Chondrocyte (in vitro differentiated cells): ENCODE measurements at regions not wholly inside any gene's neighbourhood (a gene's known extent, or its start where the extent isn't known, plus 50 kb on each side); places are given as distances from the start of the nearest gene placed in this dataset.
A peak's percentile ranks its signal among the peaks of the same experiment; 100 is the strongest.

Source experiments
- DNase-seq: peaks from one replicate; pipeline ENCODE4 v3.0.0; 2021; ENCODE audit warnings: mixed read lengths, low spot score
- H3K27ac Mint-ChIP-seq: one replicate; pipeline ENCODE4 v1.8.0; 2021; ENCODE audit warnings: mild to moderate bottlenecking, moderate library complexity, mixed read lengths; ENCODE audit not compliant: unreplicated experiment
- H3K27me3 Mint-ChIP-seq: 2 replicates; pipeline ENCODE4 v1.8.0; 2021; ENCODE audit warnings: low read depth, mixed read lengths
- H3K36me3 Mint-ChIP-seq: 2 replicates; pipeline ENCODE4 v1.8.0; 2021; ENCODE audit warnings: low read depth, mixed read lengths
- H3K4me1 Mint-ChIP-seq: 2 replicates; pipeline ENCODE4 v1.8.0; 2021; ENCODE audit warnings: low read depth, mild to moderate bottlenecking, mixed read lengths
- H3K4me3 Mint-ChIP-seq: one replicate; pipeline ENCODE4 v1.8.0; 2021; ENCODE audit warnings: mild to moderate bottlenecking, moderate library complexity, mixed read lengths; ENCODE audit not compliant: unreplicated experiment
- H3K9me3 Mint-ChIP-seq: 2 replicates; pipeline ENCODE4 v1.8.0; 2021; ENCODE audit warnings: low read depth, mixed read lengths
- TF ChIP-seq, protein P1 (sequence below): fragments of 200-600 bp; sonication (generic); IDR thresholded peaks from 2 replicates; pipeline ENCODE4 v1.5.0; 2021; ENCODE audit warnings: antibody characterized with exemption, mild to moderate bottlenecking, moderate library complexity

DNA sequence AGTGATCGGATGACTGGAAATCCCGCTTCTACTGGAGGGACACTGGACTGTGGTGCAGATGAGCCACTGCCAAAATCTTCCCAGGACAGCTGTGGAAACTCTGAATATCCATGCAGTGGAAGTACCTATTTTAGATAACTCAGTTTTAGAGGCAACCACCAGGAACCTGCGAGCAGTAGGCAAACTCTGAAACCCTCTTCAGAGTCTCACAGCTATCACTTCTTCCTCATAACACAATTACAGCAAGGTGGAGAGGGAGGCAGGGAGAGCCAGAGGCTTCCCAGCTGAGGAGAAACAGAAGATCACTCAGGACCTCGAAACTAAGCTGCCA, 322.8 kb upstream of the NT5E start:
- no peak for DNase-seq
- Mint-ChIP-seq H3K27ac (no peak overlapping the region), H3K36me3 (no peaks in the 10 kb centered on the region), H3K4me3 (no peak overlapping the region), H3K4me1 (peaks cover 27% of the 10 kb centered on the region), H3K27me3 (peaks cover 19% of the 10 kb centered on the region), H3K9me3 (no peaks in the 10 kb centered on the region)
- TF ChIP-seq, protein P1, sequence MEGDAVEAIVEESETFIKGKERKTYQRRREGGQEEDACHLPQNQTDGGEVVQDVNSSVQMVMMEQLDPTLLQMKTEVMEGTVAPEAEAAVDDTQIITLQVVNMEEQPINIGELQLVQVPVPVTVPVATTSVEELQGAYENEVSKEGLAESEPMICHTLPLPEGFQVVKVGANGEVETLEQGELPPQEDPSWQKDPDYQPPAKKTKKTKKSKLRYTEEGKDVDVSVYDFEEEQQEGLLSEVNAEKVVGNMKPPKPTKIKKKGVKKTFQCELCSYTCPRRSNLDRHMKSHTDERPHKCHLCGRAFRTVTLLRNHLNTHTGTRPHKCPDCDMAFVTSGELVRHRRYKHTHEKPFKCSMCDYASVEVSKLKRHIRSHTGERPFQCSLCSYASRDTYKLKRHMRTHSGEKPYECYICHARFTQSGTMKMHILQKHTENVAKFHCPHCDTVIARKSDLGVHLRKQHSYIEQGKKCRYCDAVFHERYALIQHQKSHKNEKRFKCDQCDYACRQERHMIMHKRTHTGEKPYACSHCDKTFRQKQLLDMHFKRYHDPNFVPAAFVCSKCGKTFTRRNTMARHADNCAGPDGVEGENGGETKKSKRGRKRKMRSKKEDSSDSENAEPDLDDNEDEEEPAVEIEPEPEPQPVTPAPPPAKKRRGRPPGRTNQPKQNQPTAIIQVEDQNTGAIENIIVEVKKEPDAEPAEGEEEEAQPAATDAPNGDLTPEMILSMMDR = no peak

DNA sequence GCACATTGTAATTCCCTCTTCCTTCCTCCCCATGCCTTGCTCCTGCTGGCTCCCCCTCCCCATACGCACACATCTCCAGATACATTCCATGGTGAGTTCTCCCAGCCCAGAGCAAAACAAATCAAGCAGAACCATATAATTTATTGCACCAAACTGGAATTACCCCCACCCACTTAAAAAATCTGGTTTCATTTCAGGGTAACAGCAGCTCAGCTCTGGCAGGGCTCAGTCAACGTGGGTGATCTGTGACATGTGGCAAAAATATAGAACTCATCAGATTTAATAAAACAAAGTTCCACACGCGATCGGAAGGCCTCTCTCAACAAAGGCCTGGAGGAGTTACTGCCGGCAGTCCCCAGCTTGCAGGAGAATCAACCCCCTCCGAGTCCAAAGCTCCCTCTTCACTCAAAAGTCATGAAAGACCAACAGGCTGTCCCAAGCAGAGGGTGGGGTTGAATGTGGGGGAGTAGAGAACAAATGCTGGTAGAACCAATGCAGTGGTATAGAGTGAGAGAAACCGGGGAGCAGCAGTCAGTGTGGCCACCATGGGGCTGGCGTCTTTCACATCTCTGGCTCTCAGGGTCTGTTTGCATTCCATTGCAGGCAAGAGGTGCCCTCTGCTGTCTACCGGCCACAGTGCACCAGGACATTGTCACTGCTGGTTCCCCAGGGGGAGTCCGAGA, 323.3 kb upstream of the NT5E start:
- H3K27ac Mint-ChIP-seq = no peak overlapping the region
- DNase-seq = no peak
- H3K27me3 Mint-ChIP-seq = peaks cover 22% of the 10 kb centered on the region
- no peak overlapping the region for H3K4me3 Mint-ChIP-seq
- H3K4me1 Mint-ChIP-seq = peaks cover 27% of the 10 kb centered on the region
- TF ChIP-seq, protein P1 = peak; percentile 61
- H3K9me3 Mint-ChIP-seq = no peaks in the 10 kb centered on the region
- H3K36me3 Mint-ChIP-seq = no peaks in the 10 kb centered on the region

DNA sequence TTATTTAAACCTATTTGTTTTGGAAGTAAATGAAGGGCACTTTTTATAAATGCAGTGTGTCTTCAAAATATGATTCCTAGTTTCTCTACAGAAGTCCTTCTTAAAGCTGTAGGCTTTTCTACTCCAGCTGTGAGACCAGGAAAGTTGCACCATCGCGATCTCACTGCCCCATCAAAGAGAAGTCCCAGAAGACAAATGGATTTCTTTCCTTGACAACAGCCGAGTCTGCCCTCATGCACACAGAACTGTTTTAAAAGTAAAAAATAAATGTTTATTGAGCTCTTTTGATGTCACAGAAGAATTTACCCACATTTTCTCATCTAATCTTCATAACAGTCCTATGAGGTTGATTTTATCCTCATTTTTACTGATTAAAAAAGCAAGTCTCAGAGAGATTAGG, 324.4 kb upstream of the NT5E start:
- no peaks in the 10 kb centered on the region for H3K9me3 Mint-ChIP-seq
- H3K4me1 Mint-ChIP-seq = peaks cover 27% of the 10 kb centered on the region
- H3K4me3 Mint-ChIP-seq = no peak overlapping the region
- peaks cover 22% of the 10 kb centered on the region for H3K27me3 Mint-ChIP-seq
- DNase-seq = no peak
- TF ChIP-seq, protein P1 = no peak
- peak overlapping the region; percentile 84 for H3K27ac Mint-ChIP-seq
- no peaks in the 10 kb centered on the region for H3K36me3 Mint-ChIP-seq

DNA sequence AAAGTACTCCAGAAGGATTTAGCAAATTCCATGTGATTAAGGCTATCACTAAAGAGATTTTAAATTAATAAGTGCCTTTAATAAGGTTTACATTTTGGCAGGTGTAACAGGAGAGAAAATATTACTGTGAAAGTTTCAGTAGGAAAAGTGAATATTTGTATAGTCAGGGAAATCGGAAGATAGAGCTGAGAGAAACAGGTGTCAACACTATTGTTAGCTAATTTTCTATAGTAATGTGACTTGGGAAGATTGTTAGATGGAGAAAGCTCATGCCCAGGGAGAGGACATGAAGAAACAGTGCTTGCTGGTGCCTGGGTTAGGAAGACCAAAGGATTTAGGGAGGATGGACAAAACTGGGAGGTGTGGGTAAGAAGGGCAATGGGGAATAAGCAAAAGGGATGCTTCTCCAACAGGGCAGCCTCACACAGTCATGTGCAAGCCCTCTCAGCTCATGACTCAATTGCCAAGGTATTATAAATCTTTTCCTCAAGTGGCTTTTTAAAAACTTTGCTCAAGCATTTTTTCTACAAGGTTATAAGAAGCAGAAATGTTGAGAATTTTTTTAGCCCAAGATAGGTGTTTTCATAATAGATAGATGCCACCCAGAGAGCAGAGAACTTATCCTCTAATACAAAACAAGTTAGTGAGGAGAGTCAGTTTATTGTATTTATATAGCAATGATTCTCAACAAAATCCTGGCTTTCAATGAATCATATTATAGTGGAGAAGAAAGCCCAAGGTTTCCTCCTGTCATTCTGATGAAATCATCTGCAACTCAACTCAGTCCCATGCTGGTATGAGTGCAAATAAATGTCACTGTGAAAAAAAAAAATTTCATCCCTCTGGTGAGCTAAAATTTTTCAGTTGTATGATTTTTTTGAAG, 325.2 kb upstream of the NT5E start:
- Mint-ChIP-seq H3K27me3 (peaks cover 26% of the 10 kb centered on the region), H3K9me3 (no peaks in the 10 kb centered on the region), H3K4me1 (peaks cover 27% of the 10 kb centered on the region), H3K27ac (peak overlapping the region; percentile 84), H3K36me3 (no peaks in the 10 kb centered on the region), H3K4me3 (no peak overlapping the region)
- TF ChIP-seq, protein P1 = no peak
- DNase-seq = no peak

DNA sequence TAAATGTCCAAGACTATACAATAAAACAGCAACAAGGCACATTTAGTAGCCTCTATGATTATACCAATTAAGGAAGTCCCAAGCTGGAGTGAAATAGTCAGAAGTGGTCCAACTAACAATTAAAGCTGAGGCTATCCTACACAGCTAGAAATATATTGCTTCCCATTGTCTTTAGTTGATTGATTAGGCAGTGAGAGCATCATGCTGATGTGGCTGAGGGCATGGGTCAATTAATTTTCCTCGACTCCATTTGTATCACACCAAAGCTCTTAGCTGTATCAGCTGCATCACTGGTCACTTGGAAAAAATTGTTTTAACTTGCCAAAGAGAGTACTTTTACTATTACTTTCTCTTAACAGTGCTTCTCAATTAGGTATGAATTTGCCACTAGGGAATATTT, 328.7 kb upstream of the NT5E start:
- no peak for DNase-seq
- Mint-ChIP-seq H3K4me3 (no peak overlapping the region), H3K27me3 (peaks cover 27% of the 10 kb centered on the region), H3K9me3 (no peaks in the 10 kb centered on the region), H3K27ac (no peak overlapping the region), H3K36me3 (no peaks in the 10 kb centered on the region), H3K4me1 (peaks cover 18% of the 10 kb centered on the region)
- TF ChIP-seq, protein P1 = no peak
